Suprapubic skin (tissue), 3 donors: ENCODE measurements at regions not wholly inside any gene's neighbourhood (a gene's known extent, or its start where the extent isn't known, plus 50 kb on each side); places are given as distances from the start of the nearest gene placed in this dataset.

ENCODE experiments used
- POLR2A ChIP-seq, 2 donors: fragments of 450-650 bp; IDR thresholded peaks; one replicate each; pipeline ENCODE4 v1.6.1; 2017; ENCODE audit warnings: antibody characterized with exemption in 2 of 2, mild to moderate bottlenecking in 2 of 2, moderate library complexity in 2 of 2
- TF ChIP-seq, protein P1 (sequence below), 2 donors: fragments of 200-600 bp in 1 of 2; fragments of 450-650 bp in 1 of 2; sonication (generic) in 1 of 2; IDR thresholded peaks; one replicate each; pipeline ENCODE4 v1.5.1; 2016 to 2019; ENCODE audit warnings: antibody characterized with exemption in 2 of 2, mild to moderate bottlenecking in 1 of 2, moderate library complexity in 1 of 2

DNA sequence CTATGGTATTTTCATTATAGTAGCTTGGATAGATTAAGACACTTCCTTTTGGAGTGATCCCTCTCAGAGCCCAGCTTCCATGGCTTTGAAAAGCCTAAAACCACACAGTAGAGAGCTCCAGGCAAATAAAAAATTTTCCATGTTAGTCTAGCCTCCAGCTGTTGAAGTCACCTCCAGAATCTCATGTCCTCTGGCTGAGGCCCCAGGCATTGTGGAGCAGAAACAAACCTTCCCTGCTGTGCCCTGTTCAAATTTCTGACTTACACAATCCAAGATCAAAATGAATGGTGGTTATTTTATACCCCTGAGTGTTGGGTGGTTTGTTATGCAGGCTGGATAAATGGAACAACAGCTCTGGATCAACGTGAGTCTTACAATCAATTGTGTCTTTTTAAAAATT, 203.9 kb downstream of the ICE1 start:
- TF ChIP-seq POLR2A (IDR thresholded peaks at IDR 0.05) = no peak
- TF ChIP-seq, protein P1, sequence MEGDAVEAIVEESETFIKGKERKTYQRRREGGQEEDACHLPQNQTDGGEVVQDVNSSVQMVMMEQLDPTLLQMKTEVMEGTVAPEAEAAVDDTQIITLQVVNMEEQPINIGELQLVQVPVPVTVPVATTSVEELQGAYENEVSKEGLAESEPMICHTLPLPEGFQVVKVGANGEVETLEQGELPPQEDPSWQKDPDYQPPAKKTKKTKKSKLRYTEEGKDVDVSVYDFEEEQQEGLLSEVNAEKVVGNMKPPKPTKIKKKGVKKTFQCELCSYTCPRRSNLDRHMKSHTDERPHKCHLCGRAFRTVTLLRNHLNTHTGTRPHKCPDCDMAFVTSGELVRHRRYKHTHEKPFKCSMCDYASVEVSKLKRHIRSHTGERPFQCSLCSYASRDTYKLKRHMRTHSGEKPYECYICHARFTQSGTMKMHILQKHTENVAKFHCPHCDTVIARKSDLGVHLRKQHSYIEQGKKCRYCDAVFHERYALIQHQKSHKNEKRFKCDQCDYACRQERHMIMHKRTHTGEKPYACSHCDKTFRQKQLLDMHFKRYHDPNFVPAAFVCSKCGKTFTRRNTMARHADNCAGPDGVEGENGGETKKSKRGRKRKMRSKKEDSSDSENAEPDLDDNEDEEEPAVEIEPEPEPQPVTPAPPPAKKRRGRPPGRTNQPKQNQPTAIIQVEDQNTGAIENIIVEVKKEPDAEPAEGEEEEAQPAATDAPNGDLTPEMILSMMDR (IDR thresholded peaks at IDR 0.05) = no peak
